ENCODE measurements at regions not wholly inside any gene's neighbourhood (a gene's known extent, or its start where the extent isn't known, plus 50 kb on each side); places are given as distances from the start of the nearest gene placed in this dataset.
"Not testable (repeated sequence)": the region's sequence is repeated elsewhere in the genome, so short reads cannot be mapped to it uniquely, and the experiment has no call there.

- TF ChIP-seq TAF1 (IDR thresholded peaks at IDR 0.05; ENCODE audit: borderline replicate concordance, low read depth, low read length) (no peak), POLR2A (IDR thresholded peaks at IDR 0.05; ENCODE audit: low read depth, low read length) (no peak), POLR2AphosphoS5 (IDR thresholded peaks at IDR 0.05; ENCODE audit: low read depth, low read length) (no peak)
- FAIRE-seq: no peak
- DNase-seq (ENCODE audit: insufficient read length): no peak
Measured at GRCh38 chr1:177891809-177892208, 78.0 kb downstream of the SEC16B start.

- DNase-seq (ENCODE audit: insufficient read length): no peak
- no peak for FAIRE-seq
- no peak for TF ChIP-seq POLR2AphosphoS5 (IDR thresholded peaks at IDR 0.05; ENCODE audit: low read depth, low read length)
- TF ChIP-seq POLR2A (IDR thresholded peaks at IDR 0.05; ENCODE audit: low read depth, low read length): no peak
- no peak for TF ChIP-seq TAF1 (IDR thresholded peaks at IDR 0.05; ENCODE audit: borderline replicate concordance, low read depth, low read length)
Measured at GRCh38 chr1:177890479-177890878, 79.4 kb downstream of the SEC16B start.

GRCh38 chr1:177884479-177885021 is 85.3 kb downstream of the SEC16B start:
- DNase-seq (ENCODE audit: insufficient read length): no peak
- TF ChIP-seq POLR2A (IDR thresholded peaks at IDR 0.05; ENCODE audit: low read depth, low read length) (no peak), TAF1 (IDR thresholded peaks at IDR 0.05; ENCODE audit: borderline replicate concordance, low read depth, low read length) (no peak), POLR2AphosphoS5 (IDR thresholded peaks at IDR 0.05; ENCODE audit: low read depth, low read length) (no peak)
- FAIRE-seq: no peak

- FAIRE-seq (no peak), DNase-seq (ENCODE audit: insufficient read length) (no peak)
- TF ChIP-seq POLR2A (IDR thresholded peaks at IDR 0.05; ENCODE audit: low read depth, low read length) (no peak), POLR2AphosphoS5 (IDR thresholded peaks at IDR 0.05; ENCODE audit: low read depth, low read length) (no peak), TAF1 (IDR thresholded peaks at IDR 0.05; ENCODE audit: borderline replicate concordance, low read depth, low read length) (no peak)
Measured at GRCh38 chr1:177883581-177883980, 86.3 kb downstream of the SEC16B start.

- no peak for TF ChIP-seq TAF1 (IDR thresholded peaks at IDR 0.05; ENCODE audit: borderline replicate concordance, low read depth, low read length)
- TF ChIP-seq POLR2AphosphoS5 (IDR thresholded peaks at IDR 0.05; ENCODE audit: low read depth, low read length): no peak
- no peak for TF ChIP-seq POLR2A (IDR thresholded peaks at IDR 0.05; ENCODE audit: low read depth, low read length)
- FAIRE-seq: no peak
- no peak for DNase-seq (ENCODE audit: insufficient read length)
Measured at GRCh38 chr1:177880339-177880891, 89.4 kb downstream of the SEC16B start.

- TF ChIP-seq POLR2AphosphoS5 (IDR thresholded peaks at IDR 0.05; ENCODE audit: low read depth, low read length) (no peak), TAF1 (IDR thresholded peaks at IDR 0.05; ENCODE audit: borderline replicate concordance, low read depth, low read length) (no peak), POLR2A (IDR thresholded peaks at IDR 0.05; ENCODE audit: low read depth, low read length) (no peak)
- no peak for FAIRE-seq
- DNase-seq (ENCODE audit: insufficient read length): no peak
Measured at GRCh38 chr1:177877086-177877485, 92.8 kb downstream of the SEC16B start.

- no peak for FAIRE-seq
- no peak for DNase-seq (ENCODE audit: insufficient read length)
Measured at GRCh38 chr1:177873238-177873637, 96.6 kb downstream of the SEC16B start.

GRCh38 chr1:177872308-177872900 is 97.5 kb downstream of the SEC16B start:
- DNase-seq (ENCODE audit: insufficient read length): no peak
- TF ChIP-seq TAF1 (IDR thresholded peaks at IDR 0.05; ENCODE audit: borderline replicate concordance, low read depth, low read length) (no peak), POLR2A (IDR thresholded peaks at IDR 0.05; ENCODE audit: low read depth, low read length) (no peak), POLR2AphosphoS5 (IDR thresholded peaks at IDR 0.05; ENCODE audit: low read depth, low read length) (no peak)
- peak; percentile 27 for FAIRE-seq

More at GRCh38 chr1:177873238-177873637, 96.6 kb downstream of the SEC16B start:
- TF ChIP-seq TAF1 (IDR thresholded peaks at IDR 0.05; ENCODE audit: borderline replicate concordance, low read depth, low read length): no peak
- TF ChIP-seq POLR2A (IDR thresholded peaks at IDR 0.05; ENCODE audit: low read depth, low read length): no peak
- TF ChIP-seq POLR2AphosphoS5 (IDR thresholded peaks at IDR 0.05; ENCODE audit: low read depth, low read length): no peak

- DNase-seq (ENCODE audit: insufficient read length) (no peak), FAIRE-seq (no peak)
- TF ChIP-seq TAF1 (IDR thresholded peaks at IDR 0.05; ENCODE audit: borderline replicate concordance, low read depth, low read length): no peak
Measured at GRCh38 chr1:177871613-177872307, 98.1 kb downstream of the SEC16B start.

- no peak for DNase-seq (ENCODE audit: insufficient read length)
- FAIRE-seq: no peak
- no peak for TF ChIP-seq POLR2AphosphoS5 (IDR thresholded peaks at IDR 0.05; ENCODE audit: low read depth, low read length)
- no peak for TF ChIP-seq TAF1 (IDR thresholded peaks at IDR 0.05; ENCODE audit: borderline replicate concordance, low read depth, low read length)
- TF ChIP-seq POLR2A (IDR thresholded peaks at IDR 0.05; ENCODE audit: low read depth, low read length): no peak
Measured at GRCh38 chr1:177869586-177869985, 100.3 kb downstream of the SEC16B start.

- FAIRE-seq; DNase-seq (ENCODE audit: insufficient read length): not testable (repeated sequence)
Measured at GRCh38 chr1:177869011-177869410, 100.8 kb downstream of the SEC16B start.

GRCh38 chr1:177865807-177866206 is 104.1 kb downstream of the SEC16B start:
- FAIRE-seq: no peak

More at GRCh38 chr1:177865807-177866206, 104.1 kb downstream of the SEC16B start:
- DNase-seq (ENCODE audit: insufficient read length): no peak
- TF ChIP-seq POLR2AphosphoS5 (IDR thresholded peaks at IDR 0.05; ENCODE audit: low read depth, low read length): no peak
- TF ChIP-seq POLR2A (IDR thresholded peaks at IDR 0.05; ENCODE audit: low read depth, low read length): no peak
- TF ChIP-seq TAF1 (IDR thresholded peaks at IDR 0.05; ENCODE audit: borderline replicate concordance, low read depth, low read length): no peak

All from GM12892 (cell line).